ENCODE measurements at regions not wholly inside any gene's neighbourhood (a gene's known extent, or its start where the extent isn't known, plus 50 kb on each side); places are given as distances from the start of the nearest gene placed in this dataset.
"Not testable (repeated sequence)": the region's sequence is repeated elsewhere in the genome, so short reads cannot be mapped to it uniquely, and the experiment has no call there.

DNA sequence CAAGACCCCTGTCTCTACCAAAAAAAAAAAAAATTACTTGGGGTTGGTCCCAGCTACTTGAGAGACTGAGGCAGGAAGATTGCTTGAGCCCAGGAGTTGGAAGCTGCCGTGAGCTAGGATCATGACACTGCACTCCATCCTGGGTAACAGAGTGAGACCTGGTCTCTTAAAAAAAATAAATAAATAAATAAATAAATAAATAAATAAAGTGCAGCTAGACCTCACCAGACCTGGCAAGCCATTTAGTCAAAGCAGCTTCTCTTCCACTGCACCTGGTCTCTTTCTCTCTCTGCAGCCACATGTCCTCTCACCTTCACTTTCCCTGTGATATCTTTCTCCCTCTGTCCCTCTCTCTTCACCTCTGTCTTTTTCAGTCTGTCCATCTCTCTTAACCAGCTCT is 75.2 kb upstream of the CHCHD3 start:
- Histone ChIP-seq H3K4me1 (no peaks in the 10 kb centered on the region), H3K9me3 (no peaks in the 10 kb centered on the region), H3K36me3 (ENCODE audit: low read depth, missing control alignments) (no peaks in the 10 kb centered on the region), H3K27me3 (no peaks in the 10 kb centered on the region), H3K4me3 (no peak overlapping the region), H3K27ac (no peak overlapping the region)
- 94 to 96% methylated on average over 1 of the region's 1 CpG for WGBS, 2 donors
- DNase-seq: no peak
- intact Hi-C loops (cut with DNase I; ENCODE audit: low total_unique reads): no loop called here
- TF ChIP-seq, protein P1, sequence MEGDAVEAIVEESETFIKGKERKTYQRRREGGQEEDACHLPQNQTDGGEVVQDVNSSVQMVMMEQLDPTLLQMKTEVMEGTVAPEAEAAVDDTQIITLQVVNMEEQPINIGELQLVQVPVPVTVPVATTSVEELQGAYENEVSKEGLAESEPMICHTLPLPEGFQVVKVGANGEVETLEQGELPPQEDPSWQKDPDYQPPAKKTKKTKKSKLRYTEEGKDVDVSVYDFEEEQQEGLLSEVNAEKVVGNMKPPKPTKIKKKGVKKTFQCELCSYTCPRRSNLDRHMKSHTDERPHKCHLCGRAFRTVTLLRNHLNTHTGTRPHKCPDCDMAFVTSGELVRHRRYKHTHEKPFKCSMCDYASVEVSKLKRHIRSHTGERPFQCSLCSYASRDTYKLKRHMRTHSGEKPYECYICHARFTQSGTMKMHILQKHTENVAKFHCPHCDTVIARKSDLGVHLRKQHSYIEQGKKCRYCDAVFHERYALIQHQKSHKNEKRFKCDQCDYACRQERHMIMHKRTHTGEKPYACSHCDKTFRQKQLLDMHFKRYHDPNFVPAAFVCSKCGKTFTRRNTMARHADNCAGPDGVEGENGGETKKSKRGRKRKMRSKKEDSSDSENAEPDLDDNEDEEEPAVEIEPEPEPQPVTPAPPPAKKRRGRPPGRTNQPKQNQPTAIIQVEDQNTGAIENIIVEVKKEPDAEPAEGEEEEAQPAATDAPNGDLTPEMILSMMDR (IDR thresholded peaks at IDR 0.05): no peak
- no peak for TF ChIP-seq POLR2A (IDR thresholded peaks at IDR 0.05)

DNA sequence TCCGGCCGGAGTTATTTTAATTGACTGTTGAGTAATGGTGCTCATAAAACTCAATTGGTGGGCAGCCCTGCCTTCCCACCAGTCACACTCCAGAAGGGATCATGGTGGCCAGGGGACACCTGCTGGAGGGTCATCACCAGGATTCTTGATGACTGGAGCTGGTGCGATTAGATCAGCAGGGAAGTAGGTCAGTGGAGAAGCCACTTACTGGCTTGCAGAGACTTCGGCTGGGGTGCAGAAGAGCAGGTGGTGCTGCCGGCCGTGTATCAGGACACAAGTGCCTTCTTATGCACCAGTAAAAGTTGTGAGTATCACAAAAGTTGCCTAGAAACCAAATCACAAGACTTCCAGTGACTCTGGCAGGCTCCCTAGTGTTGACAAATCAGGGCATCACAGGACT is 82.6 kb upstream of the CHCHD3 start:
- WGBS, 2 donors: 72 to 79% methylated on average over 6 of the region's 6 CpGs

DNA sequence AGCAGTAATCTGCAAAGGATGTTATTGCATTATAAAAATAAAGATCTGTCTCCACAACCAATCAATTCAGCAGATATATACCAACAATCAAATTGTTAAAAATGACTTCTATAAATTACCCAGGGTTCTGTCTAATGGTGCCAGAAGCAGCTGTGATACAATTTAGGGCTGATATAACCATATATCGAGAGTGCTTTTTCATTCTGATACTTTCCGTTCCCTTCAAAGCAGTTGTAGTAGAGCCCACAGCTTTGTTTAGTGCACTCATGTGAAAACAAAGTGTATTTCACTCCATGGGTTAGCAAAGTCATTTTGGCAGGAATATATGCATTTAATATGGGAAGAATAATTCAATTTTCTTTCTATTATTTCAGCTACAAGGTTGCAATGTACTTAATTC is 83.1 kb upstream of the CHCHD3 start:
- Histone ChIP-seq H3K27ac (no peak overlapping the region), H3K27me3 (no peaks in the 10 kb centered on the region), H3K4me3 (no peak overlapping the region), H3K36me3 (ENCODE audit: low read depth, missing control alignments) (no peaks in the 10 kb centered on the region), H3K9me3 (no peaks in the 10 kb centered on the region), H3K4me1 (no peaks in the 10 kb centered on the region)
- intact Hi-C loops (cut with DNase I; ENCODE audit: low total_unique reads): no loop called here
- 88 to 92% methylated on average over 2 of the region's 2 CpGs for WGBS, 2 donors
- no peak for DNase-seq
- TF ChIP-seq POLR2A (IDR thresholded peaks at IDR 0.05): no peak
- TF ChIP-seq, protein P1 (IDR thresholded peaks at IDR 0.05): no peak

More for the DNA sequence above, 82.6 kb upstream of the CHCHD3 start:
- H3K36me3 ChIP-seq (ENCODE audit: low read depth, missing control alignments): no peaks in the 10 kb centered on the region
- H3K9me3 ChIP-seq: no peaks in the 10 kb centered on the region
- intact Hi-C loops (cut with DNase I; ENCODE audit: low total_unique reads): no loop called here
- H3K27ac ChIP-seq: no peak overlapping the region
- H3K27me3 ChIP-seq: no peaks in the 10 kb centered on the region
- no peaks in the 10 kb centered on the region for H3K4me1 ChIP-seq
- H3K4me3 ChIP-seq: no peak overlapping the region
- DNase-seq: no peak
- TF ChIP-seq, protein P1 (IDR thresholded peaks at IDR 0.05): no peak
- no peak for TF ChIP-seq POLR2A (IDR thresholded peaks at IDR 0.05)

DNA sequence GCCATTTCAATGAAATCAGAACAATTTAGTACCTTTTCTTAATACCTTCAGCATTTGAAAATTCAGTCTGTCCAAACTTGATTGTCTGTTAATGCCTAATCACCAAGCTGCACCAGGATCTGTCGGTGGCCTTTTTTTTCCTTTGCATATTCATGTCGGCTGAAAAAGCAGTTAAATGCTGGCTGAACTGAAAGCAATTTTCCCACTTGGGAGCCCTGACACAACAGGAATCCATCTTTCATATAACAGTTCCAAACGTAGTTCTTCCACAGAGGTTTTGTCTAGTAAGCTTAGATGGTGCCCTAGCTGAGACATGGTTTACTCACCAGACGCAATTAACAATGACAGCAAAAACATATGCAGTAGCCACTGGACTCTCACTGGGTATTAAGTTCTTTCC is 83.6 kb upstream of the CHCHD3 start:
- no peaks in the 10 kb centered on the region for H3K27me3 ChIP-seq
- no peak for DNase-seq
- H3K4me1 ChIP-seq: no peaks in the 10 kb centered on the region
- 68 to 84% methylated on average over 4 of the region's 4 CpGs for WGBS, 2 donors
- TF ChIP-seq POLR2A (IDR thresholded peaks at IDR 0.05): no peak
- TF ChIP-seq, protein P1 (IDR thresholded peaks at IDR 0.05): no peak
- no peaks in the 10 kb centered on the region for H3K9me3 ChIP-seq
- intact Hi-C loops (cut with DNase I; ENCODE audit: low total_unique reads): no loop called here
- no peak overlapping the region for H3K4me3 ChIP-seq
- no peak overlapping the region for H3K27ac ChIP-seq
- H3K36me3 ChIP-seq (ENCODE audit: low read depth, missing control alignments): no peaks in the 10 kb centered on the region

DNA sequence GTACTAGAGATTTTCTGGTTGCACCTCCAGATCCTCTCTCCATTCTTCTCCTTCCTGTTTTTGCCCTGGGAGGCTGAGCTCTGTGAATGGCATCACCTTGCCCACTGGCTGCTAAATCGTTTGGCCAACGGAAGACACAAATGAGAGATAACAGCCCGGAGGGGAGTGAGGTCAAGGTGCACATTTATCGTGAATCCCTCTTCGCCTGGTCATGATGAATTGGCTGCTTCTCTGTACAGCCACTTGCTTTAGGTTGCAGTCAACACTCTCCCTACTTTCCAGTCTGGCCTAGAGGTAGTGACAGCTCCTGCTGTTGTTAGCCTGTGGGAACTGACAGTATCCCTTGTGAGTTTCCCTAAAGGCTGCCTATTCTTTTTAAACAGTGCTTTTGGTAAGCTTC is 85.4 kb upstream of the CHCHD3 start:
- TF ChIP-seq, protein P1 (IDR thresholded peaks at IDR 0.05): no peak
- TF ChIP-seq POLR2A (IDR thresholded peaks at IDR 0.05): no peak
- intact Hi-C loops (cut with DNase I; ENCODE audit: low total_unique reads): no loop called here
- Histone ChIP-seq H3K9me3 (no peaks in the 10 kb centered on the region), H3K4me1 (no peaks in the 10 kb centered on the region), H3K27me3 (no peaks in the 10 kb centered on the region), H3K27ac (no peak overlapping the region), H3K36me3 (ENCODE audit: low read depth, missing control alignments) (no peaks in the 10 kb centered on the region), H3K4me3 (no peak overlapping the region)
- 47 to 52% methylated on average over 5 of the region's 5 CpGs for WGBS, 2 donors
- no peak for DNase-seq

DNA sequence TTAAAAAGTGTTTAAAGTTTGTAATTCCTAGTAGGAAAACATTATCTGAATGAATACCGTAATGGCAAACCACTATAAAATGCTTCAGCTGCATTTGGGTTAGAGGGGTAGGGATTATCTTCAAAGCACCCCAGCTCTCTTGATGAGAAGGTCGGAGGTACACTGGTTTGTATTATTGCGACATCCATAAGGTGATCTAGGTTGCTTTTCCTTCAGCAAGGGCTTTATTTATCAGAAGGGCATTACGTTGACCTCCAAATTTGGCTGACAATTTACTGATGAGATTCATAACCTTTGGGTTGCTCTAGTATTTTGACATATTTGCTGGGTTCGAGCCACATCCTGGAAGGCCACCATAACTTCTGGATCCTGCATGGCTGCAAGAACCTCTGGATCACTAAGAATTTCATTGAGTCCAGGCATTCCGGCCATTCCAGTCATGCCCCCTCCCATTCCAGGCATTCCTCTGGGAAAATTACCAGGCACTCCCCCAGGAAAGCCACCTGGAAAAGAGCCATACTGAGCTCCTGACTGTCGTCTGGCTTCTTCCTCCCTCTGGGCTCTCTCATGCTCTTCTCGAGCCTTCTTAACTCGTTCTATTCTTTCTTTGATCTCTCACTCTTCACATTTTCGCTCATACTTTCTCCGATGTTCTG is 83.6 kb upstream of the EXOC4 start:
- 74 to 82% methylated on average over 11 of the region's 11 CpGs for WGBS, 2 donors
- not testable (repeated sequence) for DNase-seq

DNA sequence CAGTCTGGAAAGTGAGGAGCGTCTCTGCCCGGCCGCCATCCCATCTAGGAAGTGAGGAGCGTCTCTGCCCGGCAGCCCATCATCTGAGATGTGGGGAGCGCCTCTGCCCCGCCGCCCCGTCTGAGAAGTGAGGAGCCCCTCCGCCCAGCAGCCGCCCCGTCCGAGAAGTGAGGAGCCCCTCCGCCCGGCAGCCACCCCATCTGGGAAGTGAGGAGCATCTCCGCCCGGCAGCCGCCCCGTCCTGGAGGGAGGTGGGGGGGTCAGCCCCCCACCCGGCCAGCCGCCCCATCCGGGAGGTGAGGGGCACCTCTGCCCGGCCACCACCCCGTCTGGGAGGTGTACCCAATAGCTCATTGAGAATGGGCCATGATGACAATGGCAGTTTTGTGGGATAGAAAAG is 75.4 kb upstream of the EXOC4 start:
- H3K9me3 ChIP-seq; H3K4me1 ChIP-seq; H3K27me3 ChIP-seq; H3K4me3 ChIP-seq; H3K36me3 ChIP-seq (ENCODE audit: low read depth, missing control alignments); DNase-seq; H3K27ac ChIP-seq; intact Hi-C loops (cut with DNase I; ENCODE audit: low total_unique reads): not testable (repeated sequence)
- 66 to 83% methylated on average over 5 to 24 of the region's 24 CpGs for WGBS, 2 donors

More for the DNA sequence above, 83.6 kb upstream of the EXOC4 start:
- H3K9me3 ChIP-seq; H3K4me3 ChIP-seq; H3K4me1 ChIP-seq; H3K27me3 ChIP-seq; H3K27ac ChIP-seq; H3K36me3 ChIP-seq (ENCODE audit: low read depth, missing control alignments); intact Hi-C loops (cut with DNase I; ENCODE audit: low total_unique reads): not testable (repeated sequence)
